GM21360 (cell line): ENCODE measurements at regions not wholly inside any gene's neighbourhood (a gene's known extent, or its start where the extent isn't known, plus 50 kb on each side); places are given as distances from the start of the nearest gene placed in this dataset.
"Not testable (repeated sequence)": the region's sequence is repeated elsewhere in the genome, so short reads cannot be mapped to it uniquely, and the experiment has no call there.

Source experiments
- ATAC-seq: cut with Tn5 transposase; IDR thresholded peaks from one replicate; pipeline ENCODE4 v1.9.1; 2021; ENCODE audit warnings: mild to moderate bottlenecking, moderate library complexity; ENCODE audit not compliant: unreplicated experiment

GRCh38 chr4:9604031-9604892, 160.0 kb downstream of the DEFB131A start:
- not testable (repeated sequence) for ATAC-seq

GRCh38 chr4:9604893-9605190, 160.6 kb downstream of the DEFB131A start:
- ATAC-seq: not testable (repeated sequence)

- ATAC-seq: no peak
These were observed 164.1 kb downstream of the DEFB131A start for GRCh38 chr4:9608300-9608699.

GRCh38 chr4:9610321-9610720, 166.1 kb downstream of the DEFB131A start:
- not testable (repeated sequence) for ATAC-seq

GRCh38 chr4:9611101-9611500, 166.9 kb downstream of the DEFB131A start:
- ATAC-seq: no peak

- ATAC-seq: not testable (repeated sequence)
These were observed 145.0 kb upstream of the DRD5 start for GRCh38 chr4:9636411-9636810.

- ATAC-seq: not testable (repeated sequence)
These were observed 121.8 kb upstream of the DRD5 start for GRCh38 chr4:9659678-9660077.

GRCh38 chr4:9660955-9661354, 120.5 kb upstream of the DRD5 start:
- not testable (repeated sequence) for ATAC-seq

- ATAC-seq: not testable (repeated sequence)
These were observed 110.7 kb upstream of the DRD5 start for GRCh38 chr4:9670725-9671124.

- not testable (repeated sequence) for ATAC-seq
These were observed 104.1 kb upstream of the DRD5 start for GRCh38 chr4:9677357-9677756.

GRCh38 chr4:9679704-9680478, 101.5 kb upstream of the DRD5 start:
- no peak for ATAC-seq

GRCh38 chr4:9683174-9683573, 98.3 kb upstream of the DRD5 start:
- ATAC-seq: not testable (repeated sequence)

- ATAC-seq: not testable (repeated sequence)
These were observed 96.4 kb upstream of the DRD5 start for GRCh38 chr4:9685016-9685415.

- ATAC-seq: no peak
These were observed 95.7 kb upstream of the DRD5 start for GRCh38 chr4:9685692-9686091.

GRCh38 chr4:9690636-9691237, 90.7 kb upstream of the DRD5 start:
- not testable (repeated sequence) for ATAC-seq

GRCh38 chr4:9691238-9692065, 90.0 kb upstream of the DRD5 start:
- ATAC-seq: peak; percentile 100

- ATAC-seq: not testable (repeated sequence)
These were observed 88.5 kb upstream of the DRD5 start for GRCh38 chr4:9692791-9693491.

- not testable (repeated sequence) for ATAC-seq
These were observed 87.0 kb upstream of the DRD5 start for GRCh38 chr4:9694403-9694802.

GRCh38 chr4:9695994-9696393, 85.4 kb upstream of the DRD5 start:
- ATAC-seq: not testable (repeated sequence)

- not testable (repeated sequence) for ATAC-seq
These were observed 84.9 kb upstream of the DRD5 start for GRCh38 chr4:9696561-9696960.
